ENCODE measurements at regions not wholly inside any gene's neighbourhood (a gene's known extent, or its start where the extent isn't known, plus 50 kb on each side); places are given as distances from the start of the nearest gene placed in this dataset.

GRCh38 chr1:5744911-5745799 is 247.1 kb downstream of the NPHP4 start:
- no peak for TF ChIP-seq POLR2A (IDR thresholded peaks at IDR 0.05; ENCODE audit: borderline replicate concordance, extremely low read depth, insufficient read depth, insufficient read length)
- TF ChIP-seq, protein P1, sequence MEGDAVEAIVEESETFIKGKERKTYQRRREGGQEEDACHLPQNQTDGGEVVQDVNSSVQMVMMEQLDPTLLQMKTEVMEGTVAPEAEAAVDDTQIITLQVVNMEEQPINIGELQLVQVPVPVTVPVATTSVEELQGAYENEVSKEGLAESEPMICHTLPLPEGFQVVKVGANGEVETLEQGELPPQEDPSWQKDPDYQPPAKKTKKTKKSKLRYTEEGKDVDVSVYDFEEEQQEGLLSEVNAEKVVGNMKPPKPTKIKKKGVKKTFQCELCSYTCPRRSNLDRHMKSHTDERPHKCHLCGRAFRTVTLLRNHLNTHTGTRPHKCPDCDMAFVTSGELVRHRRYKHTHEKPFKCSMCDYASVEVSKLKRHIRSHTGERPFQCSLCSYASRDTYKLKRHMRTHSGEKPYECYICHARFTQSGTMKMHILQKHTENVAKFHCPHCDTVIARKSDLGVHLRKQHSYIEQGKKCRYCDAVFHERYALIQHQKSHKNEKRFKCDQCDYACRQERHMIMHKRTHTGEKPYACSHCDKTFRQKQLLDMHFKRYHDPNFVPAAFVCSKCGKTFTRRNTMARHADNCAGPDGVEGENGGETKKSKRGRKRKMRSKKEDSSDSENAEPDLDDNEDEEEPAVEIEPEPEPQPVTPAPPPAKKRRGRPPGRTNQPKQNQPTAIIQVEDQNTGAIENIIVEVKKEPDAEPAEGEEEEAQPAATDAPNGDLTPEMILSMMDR (IDR thresholded peaks at IDR 0.05 in 2 of 3, conservative IDR thresholded peaks at IDR 0.05 in 1 of 3; ENCODE audit: borderline replicate concordance in 1 of 3, insufficient read depth in 1 of 3, low read depth in 2 of 3, low read length in 2 of 3) = no peak
- TF ChIP-seq EZH2 (IDR thresholded peaks at IDR 0.05) = no peak
- TF ChIP-seq SP1 (IDR thresholded peaks at IDR 0.05; ENCODE audit: low read depth) = no peak
- no peak for TF ChIP-seq EZH2phosphoT487 (IDR thresholded peaks at IDR 0.05; ENCODE audit: borderline replicate concordance)

Measured in HCT116 (cell line).